KMS-11 (cell line): ENCODE measurements at regions not wholly inside any gene's neighbourhood (a gene's known extent, or its start where the extent isn't known, plus 50 kb on each side); places are given as distances from the start of the nearest gene placed in this dataset.
"Not testable (repeated sequence)": the region's sequence is repeated elsewhere in the genome, so short reads cannot be mapped to it uniquely, and the experiment has no call there.

Experiments used
- H2AFZ ChIP-seq: fragments of 200-600 bp; sonication (generic); 2 replicates; pipeline ENCODE4 v1.6.1; 2016; ENCODE audit warnings: antibody characterized with exemption, mixed run types, low read depth
- H3K27ac ChIP-seq: fragments of 200-600 bp; sonication (generic); 2 replicates; pipeline ENCODE4 v1.6.1; 2016; ENCODE audit warnings: mild to moderate bottlenecking, mixed run types
- H3K27me3 ChIP-seq: fragments of 200-600 bp; sonication (generic); 2 replicates; pipeline ENCODE4 v1.6.1; 2017; ENCODE audit warnings: mild to moderate bottlenecking, low read depth, mixed run types, moderate library complexity; ENCODE audit not compliant: insufficient read depth
- H3K36me3 ChIP-seq: fragments of 200-600 bp; sonication (generic); 2 replicates; pipeline ENCODE4 v1.6.1; 2017; ENCODE audit warnings: mild to moderate bottlenecking, mixed run types; ENCODE audit not compliant: insufficient read depth
- H3K4me1 ChIP-seq: fragments of 200-600 bp; sonication (generic); 2 replicates; pipeline ENCODE4 v1.6.1; 2016; ENCODE audit warnings: mild to moderate bottlenecking, low read depth, mixed run types; ENCODE audit not compliant: poor library complexity, severe bottlenecking
- H3K4me2 ChIP-seq: fragments of 200-600 bp; sonication (generic); 2 replicates; pipeline ENCODE4 v1.7.0; 2016; ENCODE audit warnings: mild to moderate bottlenecking, mixed run types
- H3K4me3 ChIP-seq: fragments of 200-600 bp; sonication (generic); IDR thresholded peaks from 2 replicates; pipeline ENCODE4 v1.6.1; 2017; ENCODE audit warnings: low read depth, low read length, mixed read lengths; ENCODE audit not compliant: insufficient read depth
- H3K79me2 ChIP-seq: fragments of 200-600 bp; sonication (generic); 2 replicates; pipeline ENCODE4 v1.6.1; 2016; ENCODE audit warnings: low read depth, mixed run types; ENCODE audit not compliant: insufficient read depth
- H3K9ac ChIP-seq: fragments of 200-600 bp; sonication (generic); 2 replicates; pipeline ENCODE4 v1.6.1; 2016; ENCODE audit warnings: mild to moderate bottlenecking, mixed run types
- H4K20me1 ChIP-seq: fragments of 200-600 bp; sonication (generic); 2 replicates; pipeline ENCODE4 v1.6.1; 2016; ENCODE audit warnings: mild to moderate bottlenecking, mixed run types; ENCODE audit not compliant: insufficient read depth
- CTCF ChIP-seq: fragments of 200-600 bp; sonication (generic); conservative IDR thresholded peaks from 2 replicates; pipeline ENCODE4 v1.6.1; 2017; ENCODE audit warnings: low read depth, mild to moderate bottlenecking, antibody characterized with exemption, low read length, moderate library complexity, mixed read lengths

GRCh38 chr2:150332383-150332782, 155.1 kb downstream of the RND3 start:
- Histone ChIP-seq H3K4me1 (no peaks in the 10 kb centered on the region), H3K27ac (no peak overlapping the region), H3K4me3 (no peak overlapping the region), H2AFZ (no peak overlapping the region), H4K20me1 (no peaks in the 10 kb centered on the region), H3K79me2 (no peaks in the 10 kb centered on the region), H3K27me3 (no peaks in the 10 kb centered on the region), H3K9ac (no peak overlapping the region), H3K4me2 (no peak overlapping the region), H3K36me3 (no peaks in the 10 kb centered on the region)
- no peak for TF ChIP-seq CTCF

- TF ChIP-seq CTCF, result no peak
- Histone ChIP-seq H2AFZ (no peak overlapping the region), H3K27me3 (no peaks in the 10 kb centered on the region), H4K20me1 (no peaks in the 10 kb centered on the region), H3K36me3 (no peaks in the 10 kb centered on the region), H3K9ac (no peak overlapping the region), H3K4me3 (no peak overlapping the region), H3K4me1 (no peaks in the 10 kb centered on the region), H3K79me2 (no peaks in the 10 kb centered on the region), H3K27ac (no peak overlapping the region), H3K4me2 (no peak overlapping the region)
Measured at GRCh38 chr2:150327564-150328489, 159.6 kb downstream of the RND3 start.

GRCh38 chr2:150325656-150326314, 161.7 kb downstream of the RND3 start:
- H2AFZ ChIP-seq, result no peak overlapping the region
- no peak overlapping the region for H3K4me3 ChIP-seq
- no peaks in the 10 kb centered on the region for H3K4me1 ChIP-seq
- H3K27ac ChIP-seq, result no peak overlapping the region
- H3K4me2 ChIP-seq, result no peak overlapping the region
- no peaks in the 10 kb centered on the region for H3K27me3 ChIP-seq
- no peaks in the 10 kb centered on the region for H3K36me3 ChIP-seq
- no peak for TF ChIP-seq CTCF
- H4K20me1 ChIP-seq, result no peaks in the 10 kb centered on the region
- no peaks in the 10 kb centered on the region for H3K79me2 ChIP-seq
- H3K9ac ChIP-seq, result no peak overlapping the region

GRCh38 chr2:150323071-150323470, 164.4 kb downstream of the RND3 start:
- H3K27ac ChIP-seq, H3K27me3 ChIP-seq, H3K4me2 ChIP-seq, H2AFZ ChIP-seq, H3K79me2 ChIP-seq, H3K4me1 ChIP-seq, H3K4me3 ChIP-seq, H3K36me3 ChIP-seq, H3K9ac ChIP-seq, H4K20me1 ChIP-seq: not testable (repeated sequence)

GRCh38 chr2:150320608-150321007, 166.9 kb downstream of the RND3 start:
- H3K4me3 ChIP-seq, result no peak overlapping the region
- TF ChIP-seq CTCF, result no peak
- no peaks in the 10 kb centered on the region for H3K79me2 ChIP-seq
- H3K27ac ChIP-seq, result no peak overlapping the region
- no peak overlapping the region for H3K9ac ChIP-seq
- no peak overlapping the region for H3K4me2 ChIP-seq
- H3K4me1 ChIP-seq, result no peaks in the 10 kb centered on the region
- H3K27me3 ChIP-seq, result no peaks in the 10 kb centered on the region
- H4K20me1 ChIP-seq, result no peaks in the 10 kb centered on the region
- H2AFZ ChIP-seq, result no peak overlapping the region
- H3K36me3 ChIP-seq, result no peaks in the 10 kb centered on the region
